RWPE2 (cell line): ENCODE measurements at regions not wholly inside any gene's neighbourhood (a gene's known extent, or its start where the extent isn't known, plus 50 kb on each side); places are given as distances from the start of the nearest gene placed in this dataset.

Source experiments
- ATAC-seq: fragments of 200-7000 bp; cut with Tn5 transposase; 3 replicates; pipeline ENCODE4 v1.9.1; 2021; ENCODE audit warnings: low read depth
- DNase-seq: peaks from one replicate; pipeline ENCODE4 v3.0.0-alpha.2; 2020; ENCODE audit warnings: low spot score
- H3K27ac ChIP-seq: fragments of 450-650 bp; 2 replicates; pipeline ENCODE4 v1.5.1; 2017; ENCODE audit warnings: mild to moderate bottlenecking; ENCODE audit not compliant: poor library complexity, severe bottlenecking
- H3K27me3 ChIP-seq: fragments of 250-450 bp; sonication (Bioruptor Pico); 2 replicates; pipeline ENCODE4 v1.5.1; 2021; ENCODE audit warnings: mild to moderate bottlenecking, moderate library complexity; ENCODE audit not compliant: insufficient read depth, poor library complexity, severe bottlenecking
- H3K36me3 ChIP-seq: fragments of 250-450 bp; sonication (Bioruptor Pico); 2 replicates; pipeline ENCODE4 v1.5.1; 2020; ENCODE audit warnings: low read depth, mild to moderate bottlenecking, moderate library complexity
- H3K4me1 ChIP-seq: fragments of 250-450 bp; sonication (Bioruptor Pico); 2 replicates; pipeline ENCODE4 v1.5.1; 2021; ENCODE audit warnings: mild to moderate bottlenecking, moderate library complexity; ENCODE audit not compliant: insufficient read depth, poor library complexity, severe bottlenecking
- H3K4me3 ChIP-seq: fragments of 250-450 bp; sonication (Bioruptor Pico); 2 replicates; pipeline ENCODE4 v1.5.1; 2021; ENCODE audit warnings: mild to moderate bottlenecking, moderate library complexity; ENCODE audit not compliant: severe bottlenecking
- H3K9me3 ChIP-seq: fragments of 250-450 bp; sonication (Bioruptor Pico); 2 replicates; pipeline ENCODE4 v1.5.1; 2021; ENCODE audit warnings: mild to moderate bottlenecking, moderate library complexity; ENCODE audit not compliant: severe bottlenecking
- TF ChIP-seq, protein P1 (sequence below): fragments of 450-650 bp; IDR thresholded peaks from one replicate; pipeline ENCODE4 v1.5.1; 2017; ENCODE audit warnings: mild to moderate bottlenecking, moderate library complexity; ENCODE audit not compliant: poor library complexity, severe bottlenecking

DNA sequence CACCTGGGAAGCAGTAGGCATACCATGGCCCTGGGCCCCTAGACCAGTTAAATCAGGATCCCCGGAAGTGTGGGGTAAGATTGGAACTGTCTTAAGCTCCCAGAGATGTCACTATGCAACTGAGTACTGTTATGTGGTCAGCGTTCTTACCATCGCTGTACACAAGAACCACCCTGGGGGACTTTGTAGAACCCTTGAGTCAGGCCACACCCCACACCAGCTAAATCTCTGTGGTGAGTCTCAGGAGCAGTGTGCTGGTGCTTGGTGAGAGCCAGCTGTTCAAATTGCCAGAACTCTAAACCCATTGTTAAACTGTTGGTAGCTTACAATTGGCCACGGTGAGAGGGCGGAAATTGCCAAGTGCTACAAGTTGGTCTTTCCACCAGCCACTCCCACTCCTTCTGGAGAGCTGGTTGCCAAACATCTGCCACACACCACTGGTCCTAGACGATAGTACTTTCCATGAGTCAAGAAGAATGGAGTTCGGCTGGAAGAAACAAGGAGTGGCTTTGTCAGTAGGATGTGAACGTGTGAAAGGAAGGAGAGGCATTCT lies 80.5 kb upstream of the SYNDIG1 start:
- Histone ChIP-seq H3K27ac (no peak overlapping the region), H3K4me3 (no peak overlapping the region), H3K4me1 (no peaks in the 10 kb centered on the region), H3K9me3 (no peaks in the 10 kb centered on the region), H3K27me3 (peaks cover 8% of the 10 kb centered on the region), H3K36me3 (no peaks in the 10 kb centered on the region)
- DNase-seq = no peak
- no peak for ATAC-seq
- TF ChIP-seq, protein P1, sequence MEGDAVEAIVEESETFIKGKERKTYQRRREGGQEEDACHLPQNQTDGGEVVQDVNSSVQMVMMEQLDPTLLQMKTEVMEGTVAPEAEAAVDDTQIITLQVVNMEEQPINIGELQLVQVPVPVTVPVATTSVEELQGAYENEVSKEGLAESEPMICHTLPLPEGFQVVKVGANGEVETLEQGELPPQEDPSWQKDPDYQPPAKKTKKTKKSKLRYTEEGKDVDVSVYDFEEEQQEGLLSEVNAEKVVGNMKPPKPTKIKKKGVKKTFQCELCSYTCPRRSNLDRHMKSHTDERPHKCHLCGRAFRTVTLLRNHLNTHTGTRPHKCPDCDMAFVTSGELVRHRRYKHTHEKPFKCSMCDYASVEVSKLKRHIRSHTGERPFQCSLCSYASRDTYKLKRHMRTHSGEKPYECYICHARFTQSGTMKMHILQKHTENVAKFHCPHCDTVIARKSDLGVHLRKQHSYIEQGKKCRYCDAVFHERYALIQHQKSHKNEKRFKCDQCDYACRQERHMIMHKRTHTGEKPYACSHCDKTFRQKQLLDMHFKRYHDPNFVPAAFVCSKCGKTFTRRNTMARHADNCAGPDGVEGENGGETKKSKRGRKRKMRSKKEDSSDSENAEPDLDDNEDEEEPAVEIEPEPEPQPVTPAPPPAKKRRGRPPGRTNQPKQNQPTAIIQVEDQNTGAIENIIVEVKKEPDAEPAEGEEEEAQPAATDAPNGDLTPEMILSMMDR = no peak

DNA sequence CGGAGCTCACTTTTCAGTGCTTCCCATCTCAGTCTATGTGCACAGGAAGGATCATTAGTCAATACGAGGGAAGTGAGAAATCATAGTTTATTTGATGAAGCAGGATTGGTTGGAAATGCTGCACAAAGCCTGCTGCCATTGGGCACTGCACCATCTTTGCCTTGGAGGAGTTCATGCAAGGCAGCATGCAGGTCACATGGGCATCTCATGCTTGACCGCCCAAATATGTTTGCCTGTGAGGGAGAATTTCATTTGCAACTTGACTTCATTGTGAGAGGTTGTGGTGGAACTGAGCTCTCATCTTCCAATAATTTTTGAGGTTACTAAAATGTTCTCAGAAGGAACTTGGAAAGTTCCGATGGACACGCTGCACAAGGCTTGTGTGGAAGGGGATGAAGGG lies 83.9 kb upstream of the SYNDIG1 start:
- Histone ChIP-seq H3K4me3 (no peak overlapping the region), H3K36me3 (no peaks in the 10 kb centered on the region), H3K4me1 (no peaks in the 10 kb centered on the region), H3K27ac (no peak overlapping the region), H3K9me3 (no peaks in the 10 kb centered on the region), H3K27me3 (no peaks in the 10 kb centered on the region)
- DNase-seq (no peak), ATAC-seq (no peak)
- TF ChIP-seq, protein P1 = no peak

DNA sequence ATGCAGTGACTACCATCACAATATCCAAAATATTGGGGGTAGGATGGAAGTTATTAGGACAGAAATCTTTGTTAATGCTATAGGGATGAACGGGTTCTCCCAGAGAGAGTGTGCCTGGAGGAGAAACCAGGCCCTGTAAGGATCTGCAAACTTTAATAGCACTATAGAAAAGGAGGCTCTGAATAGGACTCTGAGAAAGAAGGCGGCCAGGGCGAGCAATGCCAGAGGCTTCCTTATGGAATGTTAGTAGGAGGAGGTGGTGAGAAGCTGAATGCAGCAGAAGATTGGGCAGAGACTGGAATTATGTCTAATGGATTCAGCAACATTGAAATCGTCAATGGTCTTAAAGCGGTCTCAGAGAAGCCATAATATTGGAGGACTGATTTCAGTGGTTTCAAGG lies 84.6 kb upstream of the SYNDIG1 start:
- no peak for ATAC-seq
- Histone ChIP-seq H3K4me1 (no peaks in the 10 kb centered on the region), H3K27me3 (no peaks in the 10 kb centered on the region), H3K4me3 (no peak overlapping the region), H3K9me3 (no peaks in the 10 kb centered on the region), H3K36me3 (no peaks in the 10 kb centered on the region), H3K27ac (no peak overlapping the region)
- no peak for DNase-seq
- TF ChIP-seq, protein P1 = no peak

DNA sequence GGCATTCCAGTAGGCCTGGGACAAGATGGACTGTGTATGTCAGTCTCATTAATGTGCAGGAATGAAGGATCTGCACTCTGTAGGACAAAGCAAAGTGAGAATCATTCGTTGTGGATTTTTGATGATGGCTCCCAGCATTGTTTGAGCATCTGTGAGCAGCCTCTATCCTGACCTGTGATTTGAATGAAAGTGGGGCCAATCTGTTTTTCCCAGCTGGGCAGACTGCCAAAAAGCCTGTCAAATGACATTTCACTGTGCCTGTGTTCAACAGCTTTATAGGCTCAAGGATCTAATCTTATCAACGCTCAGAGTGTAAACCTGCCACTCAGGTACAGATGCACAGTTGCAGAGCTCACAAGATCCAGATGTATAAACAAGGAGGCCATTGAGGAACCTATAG lies 86.7 kb upstream of the SYNDIG1 start:
- no peaks in the 10 kb centered on the region for H3K4me1 ChIP-seq

DNA sequence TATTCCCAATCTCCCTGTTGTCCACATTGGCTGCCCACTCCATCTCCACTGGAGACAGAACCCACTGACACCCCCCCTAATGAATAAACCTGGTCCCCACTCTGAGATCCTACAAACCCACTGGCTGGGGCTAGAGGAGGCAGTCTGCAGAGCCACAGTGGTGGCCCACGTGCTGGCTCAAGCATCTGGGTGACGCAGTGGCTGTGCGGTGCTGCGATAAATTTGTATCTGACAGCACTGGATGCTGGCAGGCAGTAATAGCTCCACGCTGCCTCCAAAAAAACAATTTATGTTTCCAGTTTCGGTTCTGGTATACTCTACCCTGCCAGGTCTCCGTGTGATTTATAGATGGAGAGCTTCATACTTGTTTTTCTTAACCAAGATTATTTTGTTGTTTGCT lies 87.1 kb upstream of the SYNDIG1 start:
- TF ChIP-seq, protein P1 = no peak
- Histone ChIP-seq H3K27ac (no peak overlapping the region), H3K9me3 (no peaks in the 10 kb centered on the region), H3K27me3 (no peaks in the 10 kb centered on the region), H3K4me3 (no peak overlapping the region), H3K4me1 (no peaks in the 10 kb centered on the region), H3K36me3 (no peaks in the 10 kb centered on the region)
- no peak for ATAC-seq
- no peak for DNase-seq

More for the DNA sequence above, 86.7 kb upstream of the SYNDIG1 start:
- no peaks in the 10 kb centered on the region for H3K9me3 ChIP-seq
- ATAC-seq = no peak
- TF ChIP-seq, protein P1 = no peak
- no peaks in the 10 kb centered on the region for H3K36me3 ChIP-seq
- H3K27me3 ChIP-seq = no peaks in the 10 kb centered on the region
- no peak overlapping the region for H3K27ac ChIP-seq
- H3K4me3 ChIP-seq = no peak overlapping the region
- no peak for DNase-seq
